Right lobe of liver (tissue), 4 donors: ENCODE measurements at regions not wholly inside any gene's neighbourhood (a gene's known extent, or its start where the extent isn't known, plus 50 kb on each side); places are given as distances from the start of the nearest gene placed in this dataset.

Experiments used
- POLR2A ChIP-seq: fragments of 450-650 bp; IDR thresholded peaks from one replicate; pipeline ENCODE4 v1.6.1; 2017; ENCODE audit warnings: antibody characterized with exemption, mild to moderate bottlenecking
- TF ChIP-seq, protein P1 (sequence below), 4 donors: fragments of 200-600 bp in 3 of 4; fragments of 450-650 bp in 1 of 4; IDR thresholded peaks; one replicate each; pipeline versions ENCODE4 v1.5.1 to v1.8.0; 2016 to 2022; ENCODE audit warnings: antibody characterized with exemption in 4 of 4, mild to moderate bottlenecking in 2 of 4
- donor health status: DM: no; HTN: no; CAD: no.
- donor health status: DM: no; HTN: no; CAD: no.
- donor health status: DM: no; HTN: yes; CAD: no.

DNA sequence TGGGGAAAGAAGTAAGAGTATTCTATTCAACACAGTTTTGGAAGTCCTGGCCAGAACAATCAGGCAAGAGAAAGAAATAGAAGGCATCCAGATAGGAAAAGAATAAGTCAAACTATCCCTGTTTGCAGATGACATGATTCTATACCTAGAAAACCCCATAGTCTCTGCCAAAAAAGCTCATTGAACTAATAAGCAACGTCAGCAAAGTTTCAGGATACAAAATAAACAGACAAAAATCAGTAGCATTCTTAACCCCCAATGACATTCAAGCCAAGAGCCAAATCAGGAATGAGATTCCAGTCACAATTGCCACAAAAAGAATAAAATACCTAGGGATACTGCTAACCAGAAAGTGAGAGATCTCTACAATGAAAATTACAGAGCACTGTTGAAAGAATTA lies 99.4 kb upstream of the MITF start:
- TF ChIP-seq, protein P1, sequence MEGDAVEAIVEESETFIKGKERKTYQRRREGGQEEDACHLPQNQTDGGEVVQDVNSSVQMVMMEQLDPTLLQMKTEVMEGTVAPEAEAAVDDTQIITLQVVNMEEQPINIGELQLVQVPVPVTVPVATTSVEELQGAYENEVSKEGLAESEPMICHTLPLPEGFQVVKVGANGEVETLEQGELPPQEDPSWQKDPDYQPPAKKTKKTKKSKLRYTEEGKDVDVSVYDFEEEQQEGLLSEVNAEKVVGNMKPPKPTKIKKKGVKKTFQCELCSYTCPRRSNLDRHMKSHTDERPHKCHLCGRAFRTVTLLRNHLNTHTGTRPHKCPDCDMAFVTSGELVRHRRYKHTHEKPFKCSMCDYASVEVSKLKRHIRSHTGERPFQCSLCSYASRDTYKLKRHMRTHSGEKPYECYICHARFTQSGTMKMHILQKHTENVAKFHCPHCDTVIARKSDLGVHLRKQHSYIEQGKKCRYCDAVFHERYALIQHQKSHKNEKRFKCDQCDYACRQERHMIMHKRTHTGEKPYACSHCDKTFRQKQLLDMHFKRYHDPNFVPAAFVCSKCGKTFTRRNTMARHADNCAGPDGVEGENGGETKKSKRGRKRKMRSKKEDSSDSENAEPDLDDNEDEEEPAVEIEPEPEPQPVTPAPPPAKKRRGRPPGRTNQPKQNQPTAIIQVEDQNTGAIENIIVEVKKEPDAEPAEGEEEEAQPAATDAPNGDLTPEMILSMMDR (IDR thresholded peaks at IDR 0.05) = no peak
- TF ChIP-seq POLR2A = no peak
